GM23338 (cell line): ENCODE measurements at regions not wholly inside any gene's neighbourhood (a gene's known extent, or its start where the extent isn't known, plus 50 kb on each side); places are given as distances from the start of the nearest gene placed in this dataset.

Experiments
- ATAC-seq: fragments of 200-7000 bp; cut with Tn5 transposase; 3 replicates; pipeline ENCODE4 v1.9.1; 2020
- DNase-seq: peaks from one replicate; pipeline ENCODE4 v3.0.0-alpha.2; 2015; ENCODE audit warnings: low spot score
- H2AFZ ChIP-seq: fragments of 200-600 bp; sonication (generic); 2 replicates; pipeline ENCODE4 v1.8.0; 2016; ENCODE audit warnings: antibody characterized with exemption, mild to moderate bottlenecking, moderate library complexity
- H3F3A ChIP-seq: fragments of 200-600 bp; sonication (generic); replicated peaks from 2 replicates; pipeline ENCODE4 v1.8.0; 2017; ENCODE audit warnings: antibody characterized with exemption, mixed run types, low read depth
- H3K27ac ChIP-seq: fragments of 200-600 bp; sonication (generic); 2 replicates; pipeline ENCODE4 v1.6.1; 2016; ENCODE audit warnings: low read depth
- H3K27me3 ChIP-seq: fragments of 200-600 bp; sonication (generic); 2 replicates; pipeline ENCODE4 v1.8.0; 2016; ENCODE audit warnings: mild to moderate bottlenecking, mixed run types, moderate library complexity; ENCODE audit not compliant: insufficient read depth
- H3K36me3 ChIP-seq: fragments of 200-600 bp; sonication (generic); 2 replicates; pipeline ENCODE4 v1.8.0; 2016; ENCODE audit warnings: mild to moderate bottlenecking; ENCODE audit not compliant: insufficient read depth
- H3K4me1 ChIP-seq: fragments of 200-600 bp; sonication (generic); 2 replicates; pipeline ENCODE4 v1.8.0; 2016; ENCODE audit warnings: mild to moderate bottlenecking, moderate library complexity; ENCODE audit not compliant: insufficient read depth
- H3K4me2 ChIP-seq: fragments of 200-600 bp; sonication (generic); 2 replicates; pipeline ENCODE4 v1.7.1; 2017; ENCODE audit warnings: mixed run types
- H3K4me3 ChIP-seq: fragments of 200-600 bp; sonication (generic); 2 replicates; pipeline ENCODE4 v1.6.1; 2016; ENCODE audit warnings: mixed run types
- H3K79me2 ChIP-seq: fragments of 200-600 bp; sonication (generic); replicated peaks from 2 replicates; pipeline ENCODE4 v1.8.0; 2017; ENCODE audit warnings: mild to moderate bottlenecking; ENCODE audit not compliant: insufficient read depth
- H3K9me2 ChIP-seq: fragments of 200-600 bp; sonication (generic); 2 replicates; pipeline ENCODE4 v1.8.0; 2017; ENCODE audit not compliant: insufficient read depth
- H4K20me1 ChIP-seq: fragments of 200-600 bp; sonication (generic); replicated peaks from 2 replicates; pipeline ENCODE4 v1.8.0; 2017; ENCODE audit warnings: mild to moderate bottlenecking; ENCODE audit not compliant: insufficient read depth
- H3K27ac Mint-ChIP-seq: 2 replicates; pipeline ENCODE4 v1.8.0; 2020; ENCODE audit warnings: inconsistent platforms, mild to moderate bottlenecking, moderate library complexity, mixed read lengths
- H3K27me3 Mint-ChIP-seq: 3 replicates; pipeline ENCODE4 v1.8.0; 2022; ENCODE audit warnings: low read depth, mild to moderate bottlenecking, moderate library complexity, mixed read lengths, inconsistent platforms; ENCODE audit not compliant: insufficient read depth, poor library complexity
- H3K36me3 Mint-ChIP-seq: 3 replicates; pipeline ENCODE4 v1.8.0; 2021; ENCODE audit warnings: low read depth, mild to moderate bottlenecking, inconsistent platforms, moderate library complexity, mixed read lengths
- H3K4me1 Mint-ChIP-seq: 3 replicates; pipeline ENCODE4 v1.8.0; 2020; ENCODE audit warnings: mild to moderate bottlenecking, inconsistent platforms, mixed read lengths
- H3K4me3 Mint-ChIP-seq: 3 replicates; pipeline ENCODE4 v1.8.0; 2021; ENCODE audit warnings: moderate library complexity, mild to moderate bottlenecking, inconsistent platforms, mixed read lengths
- H3K9me3 Mint-ChIP-seq: 3 replicates; pipeline ENCODE4 v1.8.0; 2020; ENCODE audit warnings: moderate library complexity, mild to moderate bottlenecking, inconsistent platforms, mixed read lengths
- CREB1 ChIP-seq: fragments of 250-450 bp; sonication (Bioruptor Pico); IDR thresholded peaks from 2 replicates; pipeline ENCODE4 v1.5.0; 2020; ENCODE audit warnings: low read depth, mild to moderate bottlenecking, moderate library complexity
- CTCF ChIP-seq, 2 experiments: fragments of 200-600 bp in 1 of 2; sonication (generic) in 1 of 2; conservative IDR thresholded peaks; 2 replicates each; pipeline versions ENCODE4 v1.5.1 to v1.6.1; 2016 to 2017; ENCODE audit warnings: antibody characterized with exemption in 2 of 2, low read depth in 2 of 2, mild to moderate bottlenecking in 2 of 2, moderate library complexity in 1 of 2
- ETS1 ChIP-seq: IDR thresholded peaks from 2 replicates; pipeline ENCODE4 v1.6.1; 2016; ENCODE audit warnings: antibody characterized with exemption
- EZH2 ChIP-seq: fragments of 200-600 bp; sonication (generic); IDR thresholded peaks from one replicate; pipeline ENCODE4 v1.8.0; 2017; ENCODE audit warnings: antibody characterized with exemption, mild to moderate bottlenecking, low read depth; ENCODE audit not compliant: unreplicated experiment
- EZH2phosphoT487 ChIP-seq: fragments of 200-600 bp; sonication (generic); IDR thresholded peaks from one replicate; pipeline ENCODE4 v1.8.1; 2018; ENCODE audit warnings: antibody characterized with exemption; ENCODE audit not compliant: unreplicated experiment
- JUNB ChIP-seq: IDR thresholded peaks from one replicate; pipeline ENCODE4 v1.6.1; 2016; ENCODE audit warnings: antibody characterized with exemption; ENCODE audit not compliant: unreplicated experiment
- POLR2AphosphoS5 ChIP-seq: IDR thresholded peaks from 2 replicates; pipeline ENCODE4 v1.6.1; 2016; ENCODE audit warnings: antibody characterized with exemption, low read depth
- ZNF114 ChIP-seq: fragments of 250-450 bp; sonication (Bioruptor Pico); IDR thresholded peaks from 2 replicates; pipeline ENCODE4 v1.5.0; 2020; ENCODE audit warnings: mild to moderate bottlenecking, moderate library complexity
- ZNF331 ChIP-seq: fragments of 250-450 bp; sonication (Bioruptor Pico); IDR thresholded peaks from 2 replicates; pipeline ENCODE4 v1.5.0; 2020; ENCODE audit warnings: low read depth, mild to moderate bottlenecking, moderate library complexity
- ZNF462 ChIP-seq: fragments of 250-450 bp; sonication (Bioruptor Pico); IDR thresholded peaks from 2 replicates; pipeline ENCODE4 v1.5.0; 2020; ENCODE audit warnings: mild to moderate bottlenecking, moderate library complexity

DNA sequence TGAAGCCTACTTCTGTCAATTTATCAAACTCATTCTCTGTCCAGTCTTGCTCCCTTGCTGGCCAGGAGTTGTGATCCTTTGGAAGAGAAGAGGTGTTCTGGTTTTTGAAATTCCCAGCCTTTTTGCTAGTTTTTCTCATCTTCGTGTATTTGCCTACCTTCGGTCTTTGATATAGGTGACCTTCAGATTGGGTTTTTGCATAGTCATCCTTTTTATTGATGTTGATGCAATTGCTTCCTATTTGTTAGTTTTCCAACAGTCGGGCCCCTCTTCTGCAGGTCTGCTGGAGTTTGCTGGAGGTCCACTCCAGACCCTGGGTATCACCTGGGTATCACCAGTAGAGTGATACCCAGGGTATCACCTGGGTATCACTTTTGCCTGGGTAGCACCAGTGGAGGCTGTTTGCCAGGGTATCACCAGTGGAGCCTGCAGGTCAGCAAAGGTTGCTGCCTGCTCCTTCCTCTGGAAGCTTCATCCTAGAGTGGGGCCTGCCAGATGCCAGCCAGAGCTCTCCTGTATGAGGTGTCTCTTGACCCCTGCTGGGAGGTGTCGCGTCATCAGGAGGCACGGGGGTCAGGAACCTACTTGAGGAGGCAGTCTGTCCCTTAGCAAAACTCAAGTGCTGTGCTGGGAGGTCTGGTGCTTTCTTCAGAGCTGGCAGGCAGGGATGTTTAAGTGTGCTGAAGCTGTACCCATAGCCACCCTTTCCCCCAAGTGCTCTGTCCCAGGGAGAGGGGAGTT is 684.2 kb downstream of the PCDH18 start (continued):
- TF ChIP-seq ZNF462 (CRISPR knock-in tag) (no peak), POLR2AphosphoS5 (no peak), EZH2phosphoT487 (no peak), ETS1 (no peak), ZNF331 (no peak)

DNA sequence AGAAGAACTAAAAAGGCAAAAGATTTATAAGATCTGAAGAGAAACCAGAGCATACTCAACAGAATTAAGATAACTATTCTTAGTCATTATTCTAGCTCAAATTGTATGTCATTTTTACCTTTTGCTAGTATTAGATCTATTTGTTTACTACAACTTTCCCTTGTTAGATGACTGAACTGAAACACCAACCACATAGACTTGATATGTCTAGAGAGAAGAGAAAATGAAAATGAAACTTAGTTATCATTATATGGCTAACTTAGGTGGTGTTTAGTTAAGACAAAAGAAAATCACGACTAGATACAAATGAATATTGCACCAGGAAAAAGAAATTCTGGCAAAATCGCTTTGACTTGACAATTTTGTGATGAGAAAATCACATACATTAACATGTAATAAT is 690.8 kb downstream of the PCDH18 start:
- no peaks in the 10 kb centered on the region for H3F3A ChIP-seq
- no peaks in the 10 kb centered on the region for H3K79me2 ChIP-seq
- no peaks in the 10 kb centered on the region for H3K27me3 ChIP-seq
- no peak for ATAC-seq
- no peak for DNase-seq
- no peaks in the 10 kb centered on the region for H4K20me1 ChIP-seq
- H3K4me1 Mint-ChIP-seq, result no peaks in the 10 kb centered on the region
- H3K27ac ChIP-seq, result no peak overlapping the region
- no peak overlapping the region for H3K4me3 Mint-ChIP-seq
- H3K9me3 Mint-ChIP-seq, result peaks cover 31% of the 10 kb centered on the region
- H3K27ac Mint-ChIP-seq, result no peak overlapping the region
- no peak overlapping the region for H3K4me2 ChIP-seq
- 0 out of 2 replicates have a peak, but pooled peaks cover 4% of the 10 kb centered on the region for H3K9me2 ChIP-seq
- H3K36me3 Mint-ChIP-seq, result peaks cover 12% of the 10 kb centered on the region
- H3K4me3 ChIP-seq, result no peak overlapping the region
- H3K27me3 Mint-ChIP-seq, result no peaks in the 10 kb centered on the region
- H3K36me3 ChIP-seq, result no peaks in the 10 kb centered on the region
- no peak overlapping the region for H2AFZ ChIP-seq
- H3K4me1 ChIP-seq, result no peaks in the 10 kb centered on the region
- TF ChIP-seq JUNB (no peak), ZNF331 (no peak), EZH2phosphoT487 (no peak), EZH2 (no peak), CREB1 (CRISPR knock-in tag) (no peak), CTCF (conservative IDR thresholded peaks at IDR 0.05; ENCODE audit: low read depth in 2 of 2) (no peak), ETS1 (no peak), POLR2AphosphoS5 (no peak), ZNF114 (no peak)
